ENCODE measurements at regions not wholly inside any gene's neighbourhood (a gene's known extent, or its start where the extent isn't known, plus 50 kb on each side); places are given as distances from the start of the nearest gene placed in this dataset.

GRCh38 chr18:38427736-38428135 lies 862.1 kb upstream of the CELF4 start:
- DNase-seq (ENCODE audit: low read depth): no peak

DNA sequence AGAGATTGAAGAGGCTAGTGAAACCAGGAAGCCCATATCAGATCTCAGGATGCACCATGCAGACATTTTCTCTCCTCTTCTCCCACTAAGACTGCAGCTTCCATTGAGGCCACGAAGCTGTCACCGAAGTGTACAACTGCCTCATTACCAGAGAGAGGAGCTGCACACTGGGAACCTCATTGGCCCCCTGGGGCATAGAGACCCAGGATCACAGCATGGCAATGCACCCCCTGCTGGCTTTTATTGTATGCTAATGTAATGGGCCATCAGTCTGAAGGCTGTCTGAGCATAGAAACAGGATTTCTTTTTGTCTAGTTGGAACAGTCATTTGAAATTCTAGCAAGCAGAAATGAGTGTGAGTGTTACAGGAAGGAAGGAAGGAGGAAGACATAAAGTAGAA lies 861.6 kb upstream of the CELF4 start:
- no peak for DNase-seq (ENCODE audit: low read depth)

DNA sequence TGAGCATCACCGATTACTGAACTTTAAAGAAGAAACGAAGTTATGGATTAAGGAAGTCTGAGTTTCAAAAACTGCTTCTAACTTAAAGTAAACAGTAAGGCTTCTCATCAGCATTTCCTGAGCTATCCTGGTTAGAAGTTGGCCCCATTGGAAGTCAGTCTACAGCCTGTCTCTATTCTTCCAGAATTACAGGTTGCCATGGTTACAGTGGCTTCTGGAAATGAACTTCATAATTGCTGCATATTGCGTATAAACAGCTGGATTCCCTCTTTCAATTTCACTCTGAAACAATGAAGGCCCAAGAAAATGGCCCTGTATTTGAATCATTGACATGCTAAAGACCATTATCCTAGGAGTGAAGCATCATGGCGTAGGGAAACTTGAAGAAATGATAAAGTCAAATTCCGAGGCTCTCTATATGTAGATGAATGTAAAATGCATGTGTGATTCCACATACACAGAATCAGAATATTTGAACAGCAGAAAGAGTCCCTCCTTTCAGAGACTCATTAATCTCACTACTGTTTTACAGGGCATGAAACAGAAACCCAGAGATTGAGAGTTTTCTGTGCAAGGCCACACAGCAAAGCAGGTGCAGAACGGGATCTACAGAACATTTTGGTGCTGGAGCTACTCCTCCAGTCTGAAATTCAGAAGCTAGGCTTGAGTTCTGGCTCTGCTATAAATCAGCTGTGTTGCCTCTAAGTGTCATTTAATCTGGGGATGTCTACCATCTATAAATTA lies 856.4 kb upstream of the CELF4 start:
- DNase-seq (ENCODE audit: low read depth): no peak

GRCh38 chr18:38421021-38421420 lies 855.4 kb upstream of the CELF4 start:
- no peak for DNase-seq (ENCODE audit: low read depth)

DNA sequence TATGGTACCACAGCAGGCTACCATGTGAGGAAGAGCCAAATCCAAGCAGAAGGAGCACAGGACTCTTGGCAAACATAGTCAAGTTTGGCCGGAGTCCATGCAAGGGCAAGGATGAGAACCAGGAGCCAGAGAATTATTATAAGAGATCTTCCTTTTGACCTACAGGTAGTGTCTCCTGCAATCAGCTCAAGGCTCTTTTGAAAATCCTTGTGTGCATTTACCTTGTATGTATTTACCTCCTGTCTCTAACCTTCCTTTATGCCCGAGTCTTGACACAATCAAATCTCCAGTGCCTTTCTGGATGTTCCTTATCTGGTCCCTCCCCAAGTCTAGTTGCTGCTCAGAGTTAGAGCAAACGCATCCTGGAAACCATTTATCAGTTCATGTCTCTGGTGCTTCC lies 855.0 kb upstream of the CELF4 start:
- DNase-seq (ENCODE audit: low read depth): no peak

DNA sequence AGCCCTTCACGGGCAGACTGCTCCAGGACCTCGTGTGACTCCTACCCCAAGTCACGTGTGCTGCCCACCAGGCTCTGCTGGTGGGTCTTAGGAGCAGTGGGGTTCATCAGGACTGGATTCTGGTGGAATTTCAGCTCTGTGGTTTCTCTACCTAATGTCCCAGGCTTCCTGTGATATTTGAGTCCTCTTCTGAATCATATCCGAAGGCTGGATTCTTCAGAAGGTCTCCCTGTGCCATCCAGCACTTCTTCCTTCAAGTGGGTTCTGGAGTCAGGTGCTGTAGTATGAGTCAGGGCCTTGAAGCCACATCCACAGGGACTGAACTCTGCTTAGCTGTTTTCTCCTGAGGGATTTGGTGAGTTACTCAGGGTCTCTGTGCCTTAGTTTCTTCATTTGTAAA lies 850.2 kb upstream of the CELF4 start:
- DNase-seq (ENCODE audit: low read depth): no peak

DNA sequence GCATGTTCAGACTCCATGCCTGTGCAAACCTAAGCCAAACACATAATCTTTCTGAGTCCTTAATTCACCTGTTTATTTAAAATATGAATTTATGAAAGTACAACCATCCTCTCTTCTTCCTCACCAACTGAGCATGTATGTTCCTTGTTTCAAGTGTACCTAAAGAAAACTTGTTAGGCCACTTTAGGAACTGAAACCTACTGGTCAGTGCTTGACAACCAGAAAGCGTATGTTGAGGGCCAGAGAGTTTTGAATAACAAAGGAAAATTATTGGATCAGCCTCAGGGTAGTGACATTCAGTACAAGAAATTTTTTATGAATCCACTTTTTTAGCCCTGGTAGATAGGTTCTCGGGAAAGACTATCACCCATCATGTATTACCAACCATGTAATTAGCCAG lies 847.6 kb upstream of the CELF4 start:
- no peak for DNase-seq (ENCODE audit: low read depth)

GRCh38 chr18:38406607-38407006 lies 841.0 kb upstream of the CELF4 start:
- DNase-seq (ENCODE audit: low read depth): no peak

GRCh38 chr18:38402509-38402908 lies 836.9 kb upstream of the CELF4 start:
- no peak for DNase-seq (ENCODE audit: low read depth)

- no peak for DNase-seq (ENCODE audit: low read depth)
Observed at GRCh38 chr18:38397094-38397493, 831.5 kb upstream of the CELF4 start.

- DNase-seq (ENCODE audit: low read depth): no peak
Observed at GRCh38 chr18:38386146-38386545, 820.5 kb upstream of the CELF4 start.

GRCh38 chr18:38369772-38370690 lies 804.4 kb upstream of the CELF4 start:
- no peak for DNase-seq (ENCODE audit: low read depth)

GRCh38 chr18:38368886-38369285 lies 803.3 kb upstream of the CELF4 start:
- no peak for DNase-seq (ENCODE audit: low read depth)

- DNase-seq (ENCODE audit: low read depth): no peak
Observed at GRCh38 chr18:38368246-38368645, 802.6 kb upstream of the CELF4 start.

DNA sequence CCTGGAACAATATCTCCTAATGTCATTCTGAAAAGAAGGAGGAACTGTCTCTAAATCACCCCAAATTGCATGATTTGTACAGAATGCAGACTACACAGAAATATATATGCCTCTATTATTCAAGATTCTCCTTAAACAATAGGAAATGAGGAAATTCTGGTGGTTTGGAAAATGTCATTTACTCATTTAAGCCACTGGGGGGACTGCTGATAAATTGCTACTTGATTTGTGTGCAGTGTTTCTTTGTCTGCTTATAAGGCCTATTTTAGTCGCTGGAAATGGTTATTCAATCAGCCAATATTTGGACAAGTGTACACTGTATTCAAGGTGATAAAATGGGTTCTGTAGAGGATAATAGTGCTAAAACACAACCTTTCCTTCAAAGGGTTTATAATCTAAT lies 801.9 kb upstream of the CELF4 start:
- DNase-seq (ENCODE audit: low read depth): no peak

DNA sequence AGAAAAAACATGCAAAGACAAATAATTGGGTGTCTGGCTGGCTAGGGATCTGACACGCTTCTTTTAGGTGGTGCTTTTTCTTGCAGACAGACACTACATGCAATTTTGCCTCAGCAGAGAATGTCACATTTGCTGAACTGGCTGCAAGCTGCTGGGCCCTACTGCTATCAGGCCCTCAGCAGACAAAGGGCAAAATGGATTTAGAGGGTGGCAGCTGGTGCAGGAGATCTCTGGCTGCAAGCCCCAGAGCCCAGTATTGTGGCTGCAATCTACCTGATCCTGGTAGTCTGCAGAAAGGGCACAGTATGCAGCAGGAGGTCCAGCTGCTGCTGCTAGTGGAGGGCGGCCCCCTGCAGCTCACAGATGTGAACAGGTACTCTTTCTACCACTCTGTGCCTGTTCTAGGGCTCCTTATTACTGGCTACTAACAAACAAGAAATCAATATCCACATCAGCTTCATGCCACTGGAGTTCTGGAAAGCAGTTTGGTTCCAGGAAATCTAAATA lies 796.7 kb upstream of the CELF4 start:
- DNase-seq (ENCODE audit: low read depth): no peak

- DNase-seq (ENCODE audit: low read depth): no peak
Observed at GRCh38 chr18:38358805-38359657, 793.4 kb upstream of the CELF4 start.

DNA sequence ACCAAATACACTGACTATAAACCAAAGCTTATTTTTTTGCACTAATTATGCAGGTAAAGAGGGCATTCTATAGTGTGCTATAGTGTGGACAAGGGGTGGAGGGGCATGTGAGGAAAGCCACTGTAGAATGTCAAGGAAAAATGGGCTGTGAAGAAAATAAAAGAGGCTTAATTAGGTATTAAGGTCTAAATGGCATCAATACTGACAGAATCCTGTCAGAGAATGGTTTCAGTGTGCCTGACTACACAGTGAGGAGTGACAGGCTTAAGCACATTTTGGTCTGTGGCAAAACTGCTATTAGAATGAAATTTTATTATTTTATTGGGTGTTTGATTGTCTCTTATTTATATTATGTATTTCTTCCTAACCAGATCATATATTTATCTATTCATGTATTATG lies 787.6 kb upstream of the CELF4 start:
- DNase-seq (ENCODE audit: low read depth): no peak

DNA sequence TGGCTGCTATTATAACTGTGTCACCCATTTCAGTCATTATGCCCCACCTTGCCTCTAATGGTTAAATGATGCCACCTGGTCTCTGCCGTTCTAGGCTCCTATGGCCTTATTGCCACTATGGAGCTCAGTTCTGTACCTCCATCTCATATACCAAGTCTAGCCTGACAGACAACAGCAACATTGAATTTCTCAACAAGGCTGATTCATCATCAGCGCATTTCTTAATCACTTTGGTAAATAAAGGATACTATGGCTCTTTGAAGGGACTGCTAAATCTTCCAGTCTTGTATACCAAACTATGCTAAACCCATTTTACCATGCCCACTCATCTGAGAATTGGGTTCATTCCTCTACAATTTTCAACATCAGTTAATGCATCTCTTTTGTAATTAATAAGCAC lies 784.5 kb upstream of the CELF4 start:
- no peak for DNase-seq (ENCODE audit: low read depth)

DNA sequence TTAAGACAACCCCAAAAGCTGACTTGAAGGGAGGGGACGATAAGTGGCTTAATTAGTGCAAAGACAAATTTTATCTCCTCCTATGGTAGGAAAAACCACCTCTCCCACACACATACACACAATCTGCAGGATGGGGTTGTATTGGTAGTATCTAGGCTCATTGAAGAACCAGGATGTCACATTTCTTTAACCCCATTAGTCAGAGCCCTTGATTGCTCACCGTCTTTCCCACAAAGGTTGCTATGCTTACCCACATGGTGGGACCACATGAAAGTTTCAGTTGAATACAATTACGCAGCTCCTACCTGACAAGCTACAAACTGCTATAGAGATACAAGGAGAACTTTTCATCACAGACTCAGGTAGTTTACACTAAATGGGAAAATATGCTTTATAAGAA lies 765.0 kb upstream of the CELF4 start:
- DNase-seq (ENCODE audit: low read depth): no peak

DNA sequence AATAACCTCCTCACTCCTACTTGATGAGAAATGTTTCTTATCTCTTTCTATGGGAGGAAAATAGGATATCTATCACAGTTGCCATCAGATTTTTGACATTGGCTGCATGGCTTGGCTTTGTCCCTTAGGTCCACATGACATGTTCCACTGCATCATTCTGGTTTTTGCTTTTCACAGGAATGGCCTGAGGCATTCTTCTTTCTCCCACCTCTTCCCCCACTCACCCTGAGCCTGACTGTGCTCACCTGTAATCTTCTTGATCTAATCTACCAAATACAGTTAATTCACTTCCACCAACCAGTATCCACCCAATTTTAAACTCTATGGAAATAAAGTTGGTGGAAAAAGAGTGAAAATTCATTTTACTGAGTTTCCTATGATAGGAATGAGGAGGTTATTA lies 763.5 kb upstream of the CELF4 start:
- no peak for DNase-seq (ENCODE audit: low read depth)

DNA sequence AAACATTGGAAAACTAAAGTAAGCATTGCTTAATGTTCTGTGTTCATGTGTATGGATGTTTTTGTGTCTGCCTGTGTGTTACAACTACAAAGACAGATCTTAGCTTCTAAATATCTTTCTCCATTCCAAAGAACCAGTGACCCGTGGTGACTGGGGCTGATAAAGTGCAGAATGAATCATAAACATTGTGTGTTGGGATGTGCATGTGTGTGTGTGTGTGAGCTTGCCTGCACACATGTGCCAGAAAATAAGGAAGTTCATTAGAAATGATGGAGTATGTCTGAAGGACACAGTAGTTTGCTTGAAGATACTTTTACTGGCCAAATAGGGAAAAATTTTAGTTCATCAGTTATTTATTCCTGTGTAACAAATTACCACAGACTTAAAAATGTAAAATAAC lies 756.6 kb upstream of the CELF4 start:
- DNase-seq (ENCODE audit: low read depth): no peak

All from RPMI7951 (cell line).